ENCODE measurements at regions not wholly inside any gene's neighbourhood (a gene's known extent, or its start where the extent isn't known, plus 50 kb on each side); places are given as distances from the start of the nearest gene placed in this dataset.

- Histone ChIP-seq H3K9me3 (ENCODE audit: low read length) (no peaks in the 10 kb centered on the region), H3K4me3 (ENCODE audit: low read depth, low read length, poor library complexity, severe bottlenecking) (no peak overlapping the region), H3K27ac (ENCODE audit: low read depth, low read length, poor library complexity, severe bottlenecking) (no peak overlapping the region), H3K4me1 (ENCODE audit: insufficient read depth, low read length, poor library complexity, severe bottlenecking) (no peaks in the 10 kb centered on the region), H3K36me3 (ENCODE audit: insufficient read depth, low read length) (no peaks in the 10 kb centered on the region), H3K79me2 (ENCODE audit: insufficient read depth, low read depth, low read length) (no peaks in the 10 kb centered on the region), H3K9me2 (ENCODE audit: insufficient read depth, low read length) (no peaks in the 10 kb centered on the region), H2AFZ (ENCODE audit: low read length) (no peak overlapping the region), H4K20me1 (ENCODE audit: insufficient read depth, low read length) (no peaks in the 10 kb centered on the region), H3K4me2 (ENCODE audit: low read length) (no peak overlapping the region)
- POLR2A ChIA-PET = no interaction called here
- BruUV-seq (replicated peaks) = no TSS peak
- DNase-seq (ENCODE audit: low spot score) = no peak
- intact Hi-C loops (cut with micrococcal nuclease; ENCODE audit: unreplicated experiment) = no loop called here
- CTCF ChIA-PET (ENCODE audit: unreplicated experiment) = no interaction called here
- no peak for TF ChIP-seq EZH2phosphoT487 (IDR thresholded peaks at IDR 0.05; ENCODE audit: borderline replicate concordance, low read depth, low read length)
These were observed 1250.7 kb upstream of the B3GALT2 start for GRCh38 chr1:194437135-194437534.

GRCh38 chr1:194431121-194431520 is 1244.7 kb upstream of the B3GALT2 start:
- Histone ChIP-seq H3K4me2 (ENCODE audit: low read length) (no peak overlapping the region), H3K27ac (ENCODE audit: low read depth, low read length, poor library complexity, severe bottlenecking) (no peak overlapping the region), H3K4me3 (ENCODE audit: low read depth, low read length, poor library complexity, severe bottlenecking) (no peak overlapping the region), H3K4me1 (ENCODE audit: insufficient read depth, low read length, poor library complexity, severe bottlenecking) (no peaks in the 10 kb centered on the region), H3K36me3 (ENCODE audit: insufficient read depth, low read length) (no peaks in the 10 kb centered on the region), H3K9me3 (ENCODE audit: low read length) (no peaks in the 10 kb centered on the region), H2AFZ (ENCODE audit: low read length) (no peak overlapping the region), H3K79me2 (ENCODE audit: insufficient read depth, low read depth, low read length) (no peaks in the 10 kb centered on the region), H4K20me1 (ENCODE audit: insufficient read depth, low read length) (no peaks in the 10 kb centered on the region), H3K9me2 (ENCODE audit: insufficient read depth, low read length) (no peaks in the 10 kb centered on the region)
- no TSS peak for BruUV-seq (replicated peaks)
- DNase-seq (ENCODE audit: low spot score) = no peak
- ChIA-PET CTCF (ENCODE audit: unreplicated experiment) (interaction anchor here (1.0 kb wide), 1 partner anchor 14 kb away, joined by 3 read pairs; no protein-coding TSS in a partner anchor), POLR2A (no interaction called here)
- intact Hi-C loops (cut with micrococcal nuclease; ENCODE audit: unreplicated experiment) = no loop called here
- no peak for TF ChIP-seq EZH2phosphoT487 (IDR thresholded peaks at IDR 0.05; ENCODE audit: borderline replicate concordance, low read depth, low read length)
- TF ChIP-seq, protein P1, sequence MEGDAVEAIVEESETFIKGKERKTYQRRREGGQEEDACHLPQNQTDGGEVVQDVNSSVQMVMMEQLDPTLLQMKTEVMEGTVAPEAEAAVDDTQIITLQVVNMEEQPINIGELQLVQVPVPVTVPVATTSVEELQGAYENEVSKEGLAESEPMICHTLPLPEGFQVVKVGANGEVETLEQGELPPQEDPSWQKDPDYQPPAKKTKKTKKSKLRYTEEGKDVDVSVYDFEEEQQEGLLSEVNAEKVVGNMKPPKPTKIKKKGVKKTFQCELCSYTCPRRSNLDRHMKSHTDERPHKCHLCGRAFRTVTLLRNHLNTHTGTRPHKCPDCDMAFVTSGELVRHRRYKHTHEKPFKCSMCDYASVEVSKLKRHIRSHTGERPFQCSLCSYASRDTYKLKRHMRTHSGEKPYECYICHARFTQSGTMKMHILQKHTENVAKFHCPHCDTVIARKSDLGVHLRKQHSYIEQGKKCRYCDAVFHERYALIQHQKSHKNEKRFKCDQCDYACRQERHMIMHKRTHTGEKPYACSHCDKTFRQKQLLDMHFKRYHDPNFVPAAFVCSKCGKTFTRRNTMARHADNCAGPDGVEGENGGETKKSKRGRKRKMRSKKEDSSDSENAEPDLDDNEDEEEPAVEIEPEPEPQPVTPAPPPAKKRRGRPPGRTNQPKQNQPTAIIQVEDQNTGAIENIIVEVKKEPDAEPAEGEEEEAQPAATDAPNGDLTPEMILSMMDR (conservative IDR thresholded peaks at IDR 0.05; ENCODE audit: low read length) = no peak

DNA sequence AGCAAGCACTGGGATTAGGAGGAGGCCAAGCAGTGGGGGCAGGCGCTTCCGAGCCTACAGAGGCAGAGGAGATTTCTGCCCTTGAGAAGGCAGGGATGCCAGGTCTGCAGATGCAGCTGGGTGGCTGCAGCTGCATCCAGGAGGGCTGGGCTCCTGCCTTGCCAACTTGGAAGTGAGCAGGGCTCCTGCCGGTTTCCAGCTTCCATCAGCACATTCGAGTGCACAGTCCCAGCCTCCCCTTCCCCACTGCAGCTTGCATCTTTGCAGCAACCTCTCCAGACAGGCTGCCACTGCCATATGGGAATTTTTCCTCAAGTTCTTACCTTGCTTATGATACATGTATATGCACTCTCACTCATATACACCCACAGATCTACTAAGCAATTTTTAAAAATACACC is 1234.3 kb upstream of the B3GALT2 start:
- ChIA-PET POLR2A (no interaction called here), CTCF (ENCODE audit: unreplicated experiment) (no interaction called here)
- TF ChIP-seq, protein P1 (conservative IDR thresholded peaks at IDR 0.05; ENCODE audit: low read length) = no peak
- TF ChIP-seq EZH2phosphoT487 (IDR thresholded peaks at IDR 0.05; ENCODE audit: borderline replicate concordance, low read depth, low read length) = no peak
- H3K79me2 ChIP-seq (ENCODE audit: insufficient read depth, low read depth, low read length) = no peaks in the 10 kb centered on the region
- H3K9me2 ChIP-seq (ENCODE audit: insufficient read depth, low read length) = no peaks in the 10 kb centered on the region
- H3K4me3 ChIP-seq (ENCODE audit: low read depth, low read length, poor library complexity, severe bottlenecking) = no peak overlapping the region
- no peak for DNase-seq (ENCODE audit: low spot score)
- intact Hi-C loops (cut with micrococcal nuclease; ENCODE audit: unreplicated experiment) = no loop called here
- no peaks in the 10 kb centered on the region for H3K36me3 ChIP-seq (ENCODE audit: insufficient read depth, low read length)
- no TSS peak for BruUV-seq (replicated peaks)
- no peak overlapping the region for H3K27ac ChIP-seq (ENCODE audit: low read depth, low read length, poor library complexity, severe bottlenecking)
- 0 out of 2 replicates have a peak, but pooled peaks cover 7% of the 10 kb centered on the region for H3K9me3 ChIP-seq (ENCODE audit: low read length)
- no peaks in the 10 kb centered on the region for H3K4me1 ChIP-seq (ENCODE audit: insufficient read depth, low read length, poor library complexity, severe bottlenecking)
- no peaks in the 10 kb centered on the region for H4K20me1 ChIP-seq (ENCODE audit: insufficient read depth, low read length)
- no peak overlapping the region for H3K4me2 ChIP-seq (ENCODE audit: low read length)
- no peak overlapping the region for H2AFZ ChIP-seq (ENCODE audit: low read length)
